Effector memory CD8-positive, alpha-beta T cell (primary cell): ENCODE measurements at regions not wholly inside any gene's neighbourhood (a gene's known extent, or its start where the extent isn't known, plus 50 kb on each side); places are given as distances from the start of the nearest gene placed in this dataset.
A peak's percentile ranks its signal among the peaks of the same experiment; 100 is the strongest.

ENCODE experiments used
- ATAC-seq: fragments of 150-1000 bp; cut with Tn5 transposase; replicated peaks from 2 replicates; pipeline ENCODE4 v1.10.0; 2021; ENCODE audit warnings: mild to moderate bottlenecking, moderate library complexity
- DNase-seq, 3 experiments: peaks; one replicate each; pipeline ENCODE4 v3.0.0; 2021
- H3K27ac Mint-ChIP-seq, 2 donors: one replicate each; pipeline ENCODE4 v1.8.0; 2022; ENCODE audit warnings: mild to moderate bottlenecking in 2 of 2, mixed read lengths in 2 of 2, moderate library complexity in 2 of 2
- H3K27me3 Mint-ChIP-seq, 2 donors: one replicate each; pipeline ENCODE4 v1.8.0; 2022; ENCODE audit warnings: mixed read lengths in 2 of 2
- H3K36me3 Mint-ChIP-seq: one replicate; pipeline ENCODE4 v1.8.0; 2022; ENCODE audit warnings: mild to moderate bottlenecking, moderate library complexity, mixed read lengths; ENCODE audit not compliant: insufficient read depth
- H3K4me1 Mint-ChIP-seq, 2 donors: one replicate each; pipeline ENCODE4 v1.8.0; 2022; ENCODE audit warnings: low read depth in 2 of 2, mixed read lengths in 2 of 2
- H3K4me3 Mint-ChIP-seq, 2 donors: one replicate each; pipeline ENCODE4 v1.8.0; 2022; ENCODE audit warnings: mild to moderate bottlenecking in 2 of 2, mixed read lengths in 2 of 2, moderate library complexity in 2 of 2
- H3K9me3 Mint-ChIP-seq, 2 donors: one replicate each; pipeline ENCODE4 v1.8.0; 2022; ENCODE audit warnings: mixed read lengths in 2 of 2

DNA sequence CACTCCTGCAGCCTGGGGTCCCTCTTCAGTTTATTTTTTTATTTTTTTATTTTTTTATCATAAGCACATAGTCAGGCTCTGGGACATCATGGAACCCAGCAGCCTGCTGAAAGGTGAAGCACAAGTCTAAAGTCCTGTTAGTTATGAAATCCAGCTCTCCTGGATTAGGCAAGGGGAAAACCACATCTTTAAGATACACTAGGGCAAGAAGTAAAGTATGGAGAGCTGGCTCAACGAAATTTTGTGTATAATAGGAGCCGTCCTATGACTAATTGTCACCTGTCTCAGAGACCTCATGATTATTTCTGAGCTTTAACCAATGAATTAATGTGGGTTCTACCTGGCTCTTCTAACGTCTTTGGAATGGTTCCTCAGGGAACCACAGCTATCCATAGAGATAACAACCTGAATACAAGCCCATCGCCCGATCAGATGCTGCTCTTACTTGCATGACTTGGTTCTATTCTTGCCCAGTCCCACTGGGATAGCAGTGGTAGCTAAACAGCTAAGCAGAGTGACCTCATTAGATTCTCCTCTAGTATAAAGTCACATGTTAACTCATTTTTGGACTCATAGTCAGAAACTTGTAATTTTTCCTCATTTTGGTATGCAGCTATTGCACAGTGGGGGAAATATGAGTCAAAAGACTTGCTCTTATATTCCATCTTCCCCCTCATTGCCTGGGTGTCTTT, 122.7 kb downstream of the LMO4 start:
- Mint-ChIP-seq H3K27ac (peak overlapping the region in 1 of 2 donors; percentile 91), H3K36me3 (no peaks in the 10 kb centered on the region), H3K4me3 (peak overlapping the region in 1 of 2 donors; percentile 64), H3K4me1 (peaks cover 0 to 12% of the 10 kb centered on the region in 2 donors), H3K27me3 (peaks cover 0 to 8% of the 10 kb centered on the region in 2 donors), H3K9me3 (no peaks in the 10 kb centered on the region)
- DNase-seq = no peak
- no peak for ATAC-seq

DNA sequence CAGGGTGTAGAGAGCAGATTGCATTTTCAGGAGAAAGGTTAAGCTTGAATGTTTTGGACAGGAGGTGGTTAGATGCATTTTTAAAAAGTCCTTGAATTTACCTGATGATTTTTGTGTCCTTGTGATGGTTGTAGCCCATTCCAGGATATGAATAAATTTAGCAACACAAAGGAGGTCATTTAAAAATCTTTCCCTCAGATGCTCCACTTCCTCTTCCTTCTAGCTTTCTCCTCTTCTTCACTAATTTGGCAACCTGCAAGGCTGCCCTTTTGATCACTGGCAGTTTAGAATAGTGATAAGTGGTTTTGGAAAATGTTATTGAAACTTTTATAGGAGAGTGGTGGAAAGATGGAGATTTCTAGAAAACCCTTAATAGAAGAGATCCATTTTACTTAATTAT, 124.0 kb downstream of the LMO4 start:
- no peak for ATAC-seq
- Mint-ChIP-seq H3K4me1 (peaks cover 0 to 12% of the 10 kb centered on the region in 2 donors), H3K27me3 (peaks cover 0 to 8% of the 10 kb centered on the region in 2 donors), H3K9me3 (no peaks in the 10 kb centered on the region), H3K27ac (no peak overlapping the region), H3K4me3 (no peak overlapping the region), H3K36me3 (no peaks in the 10 kb centered on the region)
- DNase-seq = no peak

DNA sequence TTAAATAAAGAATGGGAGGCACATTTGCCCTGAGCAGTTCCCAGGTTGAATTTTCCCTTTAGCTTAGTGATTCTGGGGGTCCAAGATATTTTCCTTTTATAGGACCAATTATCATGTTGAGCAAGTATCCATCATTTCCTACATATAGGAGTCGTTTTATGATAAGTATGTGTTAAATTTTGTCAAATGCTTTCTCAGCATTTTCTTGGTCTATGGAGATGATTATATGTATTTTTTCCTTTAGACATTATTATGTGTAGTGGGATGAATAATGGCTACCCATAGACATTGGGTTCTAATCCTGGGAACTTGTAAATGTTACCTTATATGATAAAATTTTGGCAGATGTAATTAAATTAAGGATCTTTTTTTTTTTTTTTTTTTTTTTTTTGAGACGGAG, 128.7 kb downstream of the LMO4 start:
- ATAC-seq (no peak), DNase-seq (no peak)
- Mint-ChIP-seq H3K36me3 (no peaks in the 10 kb centered on the region), H3K27me3 (peaks cover 15 to 32% of the 10 kb centered on the region in 2 donors), H3K27ac (no peak overlapping the region), H3K4me1 (no peaks in the 10 kb centered on the region), H3K4me3 (no peak overlapping the region), H3K9me3 (no peaks in the 10 kb centered on the region)

DNA sequence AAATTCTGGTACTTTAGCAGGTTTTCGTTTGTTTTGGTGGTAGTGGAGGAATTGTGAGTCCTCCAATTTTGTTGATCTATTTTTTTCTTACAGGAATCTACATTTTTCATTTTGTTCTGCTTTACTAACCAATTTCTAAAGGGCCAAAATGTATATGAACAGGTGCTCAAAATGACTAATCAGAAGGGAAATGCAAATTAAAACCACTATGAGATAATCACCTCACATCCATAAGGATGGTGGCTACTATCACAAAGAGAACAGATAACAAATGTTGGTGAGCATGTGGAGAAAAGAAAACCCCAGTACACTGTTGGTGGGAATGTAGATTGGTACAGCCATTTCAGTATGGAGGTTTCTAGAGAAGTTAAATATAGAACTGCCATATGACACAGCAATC, 134.2 kb downstream of the LMO4 start:
- DNase-seq (no peak), ATAC-seq (no peak)
- Mint-ChIP-seq H3K27ac (no peak overlapping the region), H3K36me3 (no peaks in the 10 kb centered on the region), H3K4me1 (no peaks in the 10 kb centered on the region), H3K27me3 (peaks cover 32 to 33% of the 10 kb centered on the region in 2 donors), H3K4me3 (no peak overlapping the region), H3K9me3 (no peaks in the 10 kb centered on the region)

DNA sequence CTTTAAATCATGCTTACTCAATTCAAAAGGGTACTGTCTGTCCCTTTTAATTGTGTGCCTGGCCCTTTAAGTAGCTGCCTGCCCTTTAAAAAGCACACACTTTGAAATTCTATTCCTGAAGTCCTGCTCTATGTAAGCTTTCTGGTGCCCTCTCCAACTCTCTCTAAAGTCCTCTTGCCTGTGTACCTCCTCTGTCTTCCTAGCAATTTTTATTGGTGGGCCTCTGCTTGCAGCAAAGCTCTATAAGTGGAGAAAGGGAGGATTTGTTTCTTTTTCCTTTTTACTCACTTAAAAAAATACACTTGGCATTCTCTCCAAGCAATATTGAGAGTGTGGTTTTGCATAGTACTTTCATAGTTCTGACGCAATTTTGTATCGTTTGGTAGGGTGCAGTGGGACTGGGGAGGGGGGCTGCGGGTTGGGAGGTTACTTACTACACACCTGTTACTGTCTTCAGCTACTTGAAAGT, 135.4 kb downstream of the LMO4 start:
- H3K4me3 Mint-ChIP-seq = no peak overlapping the region
- no peak for ATAC-seq
- H3K36me3 Mint-ChIP-seq = no peaks in the 10 kb centered on the region

DNA sequence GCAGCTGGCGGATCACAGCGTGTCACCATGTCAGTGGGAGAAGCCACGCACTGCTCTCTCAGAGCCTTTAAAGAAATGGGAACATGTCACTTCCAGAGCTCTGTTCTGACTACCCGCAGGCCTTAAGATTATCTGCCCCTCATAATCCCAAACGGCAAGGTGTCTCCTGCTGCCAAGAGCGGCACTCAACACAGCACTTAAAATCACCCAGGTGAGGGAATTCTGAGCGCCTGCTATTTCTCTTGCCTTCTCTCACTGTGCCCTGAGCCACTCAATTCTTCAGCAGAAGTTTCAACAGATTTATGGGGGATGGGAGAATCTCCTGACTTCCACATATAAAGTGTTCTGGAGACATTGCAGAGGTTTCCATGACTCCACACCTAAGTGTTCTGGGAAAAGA, 137.9 kb downstream of the LMO4 start:
- Mint-ChIP-seq H3K27ac (no peak overlapping the region), H3K4me1 (no peaks in the 10 kb centered on the region), H3K27me3 (peaks cover 13 to 17% of the 10 kb centered on the region in 2 donors), H3K36me3 (no peaks in the 10 kb centered on the region), H3K9me3 (no peaks in the 10 kb centered on the region), H3K4me3 (no peak overlapping the region)
- ATAC-seq = no peak
- no peak for DNase-seq

More for the DNA sequence above, 135.4 kb downstream of the LMO4 start:
- Mint-ChIP-seq H3K27ac (no peak overlapping the region), H3K4me1 (no peaks in the 10 kb centered on the region), H3K27me3 (peaks cover 27 to 28% of the 10 kb centered on the region in 2 donors), H3K9me3 (no peaks in the 10 kb centered on the region)
- no peak for DNase-seq

DNA sequence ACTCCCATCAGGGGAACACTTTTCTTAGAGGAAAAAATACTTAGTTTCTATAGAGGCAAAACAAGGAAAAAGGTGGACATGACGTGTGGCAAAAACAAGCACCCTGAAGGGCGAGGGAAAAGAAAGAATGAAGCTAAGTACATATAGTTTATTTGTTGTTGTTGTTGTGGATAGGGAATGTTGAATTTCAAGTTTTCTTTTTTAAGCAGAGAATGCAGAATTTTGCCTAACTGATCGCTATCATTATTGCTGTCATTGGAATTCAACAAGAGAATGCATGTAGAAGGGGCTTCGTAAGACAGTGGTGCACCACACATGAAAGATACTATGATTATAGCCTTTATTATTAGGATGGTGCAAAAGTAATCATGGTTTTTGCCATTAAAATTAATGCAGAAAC, 144.0 kb downstream of the LMO4 start:
- Mint-ChIP-seq H3K4me3 (no peak overlapping the region), H3K9me3 (no peaks in the 10 kb centered on the region), H3K36me3 (no peaks in the 10 kb centered on the region), H3K27ac (no peak overlapping the region), H3K27me3 (no peaks in the 10 kb centered on the region), H3K4me1 (no peaks in the 10 kb centered on the region)
- ATAC-seq (no peak), DNase-seq (no peak)

DNA sequence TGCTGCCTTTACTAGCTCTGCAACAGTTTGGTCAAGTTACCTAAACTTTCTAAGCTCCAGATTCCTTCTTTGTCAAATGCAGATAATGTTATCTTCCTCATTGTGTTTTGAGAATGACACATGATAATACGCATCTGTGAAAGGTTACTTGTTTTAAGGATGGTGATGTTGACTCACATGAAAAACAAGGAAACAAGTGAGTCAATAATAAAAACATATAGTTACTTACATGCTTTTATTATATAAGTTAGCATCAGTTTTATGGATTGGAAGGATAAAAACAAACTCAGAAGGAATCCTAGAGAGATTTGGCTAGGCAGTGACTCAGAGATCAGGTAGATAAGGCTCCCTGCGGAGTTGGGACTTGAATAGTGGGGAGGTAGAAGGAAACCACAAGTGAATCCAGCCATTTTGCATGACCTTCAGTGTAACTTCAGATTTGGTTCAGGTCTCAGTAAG, 144.6 kb downstream of the LMO4 start:
- no peak for ATAC-seq
- no peak for DNase-seq
- H3K36me3 Mint-ChIP-seq = no peaks in the 10 kb centered on the region
- H3K9me3 Mint-ChIP-seq = no peaks in the 10 kb centered on the region
- no peak overlapping the region for H3K4me3 Mint-ChIP-seq
- H3K27ac Mint-ChIP-seq = no peak overlapping the region
- no peaks in the 10 kb centered on the region for H3K4me1 Mint-ChIP-seq
- no peaks in the 10 kb centered on the region for H3K27me3 Mint-ChIP-seq

DNA sequence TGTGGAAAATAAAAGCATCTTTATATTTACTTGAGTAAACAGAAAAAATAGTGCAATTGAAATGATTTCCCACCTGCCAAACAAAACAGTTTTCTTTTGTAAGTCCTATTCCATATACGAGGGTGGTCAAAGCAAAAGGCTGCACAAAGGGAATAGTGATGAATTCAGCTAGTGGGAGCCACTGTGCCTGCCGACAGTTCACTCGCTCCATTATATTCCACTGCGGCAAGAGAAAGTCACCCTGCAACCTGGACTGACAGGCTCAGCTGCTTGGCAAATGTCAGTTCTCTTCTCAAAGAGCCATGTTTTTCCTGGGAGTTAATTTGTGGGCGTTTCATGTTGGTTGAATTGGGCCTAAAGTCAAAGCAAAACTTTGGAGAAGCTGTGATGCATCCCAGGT, 145.4 kb downstream of the LMO4 start:
- DNase-seq (no peak), ATAC-seq (no peak)
- Mint-ChIP-seq H3K27me3 (no peaks in the 10 kb centered on the region), H3K27ac (no peak overlapping the region), H3K9me3 (no peaks in the 10 kb centered on the region), H3K4me1 (no peaks in the 10 kb centered on the region), H3K4me3 (no peak overlapping the region), H3K36me3 (no peaks in the 10 kb centered on the region)

DNA sequence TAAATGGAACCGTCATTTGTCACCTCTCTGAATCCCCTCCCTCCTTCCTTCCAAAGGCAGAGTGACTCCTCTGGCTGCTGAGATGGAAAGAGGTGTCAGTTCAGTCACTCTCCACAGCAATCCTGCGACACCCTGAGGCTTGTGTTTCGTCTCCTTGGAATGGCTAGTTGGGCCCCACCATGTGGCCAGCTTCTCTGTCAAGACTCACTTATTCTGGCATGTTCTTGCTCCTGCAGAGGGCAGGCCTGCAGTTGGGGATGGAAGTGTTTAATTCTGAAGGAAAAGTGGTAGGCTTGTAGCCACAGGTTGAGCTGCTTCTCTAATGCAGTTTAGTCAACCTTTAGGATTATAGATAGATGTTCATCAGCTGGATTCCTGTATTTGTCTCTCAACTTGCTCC, 149.6 kb downstream of the LMO4 start:
- Mint-ChIP-seq H3K4me1 (no peaks in the 10 kb centered on the region), H3K4me3 (no peak overlapping the region), H3K36me3 (no peaks in the 10 kb centered on the region), H3K27ac (no peak overlapping the region), H3K9me3 (no peaks in the 10 kb centered on the region), H3K27me3 (no peaks in the 10 kb centered on the region)
- ATAC-seq (no peak), DNase-seq (no peak)

DNA sequence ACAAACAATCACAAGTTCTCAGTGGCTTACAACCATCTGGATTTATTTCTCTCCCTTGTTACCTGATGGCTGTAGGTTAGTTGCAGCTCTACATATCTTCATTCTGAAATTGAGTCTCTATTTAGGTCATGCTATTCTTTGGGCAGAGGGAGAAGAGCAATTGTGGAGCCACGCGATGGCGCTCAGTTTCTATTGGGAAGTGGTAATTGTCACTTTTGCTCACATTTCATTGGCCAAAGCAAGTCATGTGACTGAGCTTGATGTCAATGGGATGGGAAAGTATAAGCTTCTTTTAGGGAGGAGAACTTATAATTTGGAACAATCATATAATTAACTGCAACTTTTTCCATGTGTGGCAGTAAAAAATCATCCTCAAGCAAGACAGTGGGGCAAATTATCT, 166.5 kb downstream of the LMO4 start:
- H3K9me3 Mint-ChIP-seq = no peaks in the 10 kb centered on the region
- H3K4me1 Mint-ChIP-seq = no peaks in the 10 kb centered on the region
- DNase-seq = no peak
- no peak overlapping the region for H3K4me3 Mint-ChIP-seq
- no peak for ATAC-seq
- H3K27me3 Mint-ChIP-seq = no peaks in the 10 kb centered on the region
- no peak overlapping the region for H3K27ac Mint-ChIP-seq
- no peaks in the 10 kb centered on the region for H3K36me3 Mint-ChIP-seq

DNA sequence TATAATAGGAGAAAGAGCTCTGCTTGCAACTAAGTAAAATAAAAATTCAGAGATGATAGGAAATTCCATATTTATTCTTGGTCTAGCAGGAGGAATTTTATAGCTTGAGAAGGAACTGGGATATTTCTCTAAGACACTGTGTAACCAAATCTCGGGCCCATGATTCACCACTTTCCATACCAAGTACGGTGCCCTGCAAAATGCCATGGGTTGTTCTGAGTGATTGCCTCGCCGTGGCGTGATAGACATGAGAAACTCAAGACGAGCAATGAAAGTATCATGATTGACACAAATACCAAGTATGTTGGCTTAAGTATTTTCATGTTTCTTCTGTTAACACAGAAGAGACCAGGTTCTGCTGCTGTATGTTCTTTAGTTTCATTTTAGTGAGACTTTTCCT, 167.2 kb downstream of the LMO4 start:
- Mint-ChIP-seq H3K4me1 (no peaks in the 10 kb centered on the region), H3K27ac (no peak overlapping the region), H3K36me3 (no peaks in the 10 kb centered on the region), H3K9me3 (no peaks in the 10 kb centered on the region), H3K27me3 (peaks cover 0 to 5% of the 10 kb centered on the region in 2 donors), H3K4me3 (no peak overlapping the region)
- ATAC-seq (no peak), DNase-seq (no peak)

DNA sequence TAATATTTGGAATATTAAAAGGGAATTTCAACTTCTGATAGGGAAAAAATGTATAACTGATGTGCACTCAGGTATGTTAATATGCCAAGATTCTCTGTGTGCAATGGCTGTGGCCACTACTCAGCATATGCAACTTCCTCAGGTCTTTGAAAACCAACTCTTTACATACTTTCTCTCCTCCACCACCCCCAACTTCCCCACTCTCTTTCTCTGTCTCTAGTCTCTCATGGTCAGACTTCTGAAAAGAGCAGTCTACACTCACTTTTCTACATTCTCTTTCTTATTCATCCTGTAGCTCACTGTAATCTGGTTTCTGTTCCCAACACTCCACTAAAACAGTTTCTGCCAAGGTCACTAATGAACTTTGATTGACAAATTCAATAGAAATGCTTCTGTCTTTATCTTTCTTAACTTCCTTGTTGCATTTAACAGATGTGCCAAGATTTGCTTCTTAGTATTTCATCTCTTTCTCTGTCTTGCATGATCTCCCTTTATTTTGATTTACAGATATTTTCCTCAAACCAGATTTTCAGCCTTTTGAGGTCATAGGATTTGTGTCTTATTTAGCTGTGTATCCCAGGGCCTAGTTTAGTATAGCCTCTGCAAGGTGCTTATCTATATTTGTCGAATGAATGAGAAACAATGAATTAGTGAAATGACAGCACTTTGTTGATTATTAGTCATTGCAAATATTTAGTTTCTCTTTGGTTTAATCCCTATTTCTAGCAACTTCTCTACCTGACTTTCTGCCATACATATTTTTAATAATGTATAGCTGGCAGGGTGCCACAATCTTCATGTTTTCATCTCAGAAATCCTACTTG, 168.9 kb downstream of the LMO4 start:
- H3K4me3 Mint-ChIP-seq = no peak overlapping the region
- H3K36me3 Mint-ChIP-seq = no peaks in the 10 kb centered on the region
- ATAC-seq (no peak), DNase-seq (no peak)
- H3K27me3 Mint-ChIP-seq = peaks cover 4 to 5% of the 10 kb centered on the region in 2 donors
- no peaks in the 10 kb centered on the region for H3K4me1 Mint-ChIP-seq
- H3K27ac Mint-ChIP-seq = no peak overlapping the region
- H3K9me3 Mint-ChIP-seq = no peaks in the 10 kb centered on the region

DNA sequence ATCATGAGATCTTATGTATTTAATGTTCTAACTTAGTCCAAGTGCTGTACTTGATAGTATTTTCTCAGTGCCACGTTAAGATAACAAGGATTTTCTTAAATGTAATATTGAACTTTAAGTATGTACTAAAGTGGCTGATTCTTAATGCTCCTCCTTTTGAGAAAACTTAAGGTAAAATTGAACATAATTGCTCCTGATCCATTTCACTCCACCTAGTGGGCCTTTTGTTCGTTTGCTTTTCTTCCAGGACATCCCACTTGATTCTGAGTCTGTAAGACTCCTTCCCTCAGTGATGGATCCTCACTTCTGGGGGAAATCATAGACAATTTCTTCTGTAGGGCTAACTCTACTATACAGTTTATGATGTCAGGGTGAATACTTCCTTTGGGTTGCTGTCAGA, 173.1 kb downstream of the LMO4 start:
- no peak for ATAC-seq
- H3K4me3 Mint-ChIP-seq = no peak overlapping the region
- no peaks in the 10 kb centered on the region for H3K4me1 Mint-ChIP-seq
- no peak overlapping the region for H3K27ac Mint-ChIP-seq
- no peak for DNase-seq
- H3K36me3 Mint-ChIP-seq = no peaks in the 10 kb centered on the region
- H3K27me3 Mint-ChIP-seq = peaks cover 23 to 31% of the 10 kb centered on the region in 2 donors
- H3K9me3 Mint-ChIP-seq = no peaks in the 10 kb centered on the region
